HG03045 (cell line): ENCODE measurements at regions not wholly inside any gene's neighbourhood (a gene's known extent, or its start where the extent isn't known, plus 50 kb on each side); places are given as distances from the start of the nearest gene placed in this dataset.
"Not testable (repeated sequence)": the region's sequence is repeated elsewhere in the genome, so short reads cannot be mapped to it uniquely, and the experiment has no call there.

Source experiments
- ATAC-seq: cut with Tn5 transposase; IDR thresholded peaks from one replicate; pipeline ENCODE4 v1.9.1; 2021; ENCODE audit warnings: mild to moderate bottlenecking, moderate library complexity; ENCODE audit not compliant: unreplicated experiment

DNA sequence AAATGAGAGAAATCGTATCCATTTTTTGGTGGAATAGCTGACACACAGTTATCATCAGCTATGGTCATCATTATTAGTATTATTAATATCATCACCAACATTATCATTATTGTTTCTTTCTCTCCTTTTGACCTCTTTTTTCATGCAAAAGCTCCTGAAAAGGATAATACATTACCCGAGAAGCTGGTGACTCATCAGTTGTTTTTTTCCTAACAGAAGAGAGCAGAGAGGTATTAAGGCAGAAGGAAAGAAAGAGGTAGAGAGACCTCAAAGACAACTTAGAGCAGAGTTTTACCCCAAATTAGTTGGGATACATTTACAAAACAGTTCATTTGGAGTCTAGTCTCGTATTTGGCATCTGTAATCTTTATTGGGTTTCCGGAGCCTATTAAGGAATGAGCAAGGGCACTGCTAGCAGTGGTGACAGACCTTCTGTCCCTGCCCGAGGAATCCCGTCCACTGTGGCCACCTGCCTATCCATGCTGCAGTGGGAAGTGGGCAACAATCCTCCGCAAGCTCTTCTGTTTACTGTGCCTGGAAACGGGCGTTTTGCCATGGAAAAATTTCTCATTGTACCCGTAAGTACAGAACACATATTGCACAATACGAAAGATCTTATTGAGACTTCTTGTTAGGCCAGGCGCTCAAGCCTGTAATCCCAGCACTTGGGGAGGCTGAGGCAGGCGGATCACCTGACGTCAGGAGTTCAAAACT lies 170.0 kb upstream of the MKLN1 start:
- ATAC-seq: no peak

- not testable (repeated sequence) for ATAC-seq
Observed at GRCh38 chr7:131158244-131158636, 169.4 kb upstream of the MKLN1 start.

- no peak for ATAC-seq
Observed at GRCh38 chr7:131159961-131160361, 167.7 kb upstream of the MKLN1 start.

DNA sequence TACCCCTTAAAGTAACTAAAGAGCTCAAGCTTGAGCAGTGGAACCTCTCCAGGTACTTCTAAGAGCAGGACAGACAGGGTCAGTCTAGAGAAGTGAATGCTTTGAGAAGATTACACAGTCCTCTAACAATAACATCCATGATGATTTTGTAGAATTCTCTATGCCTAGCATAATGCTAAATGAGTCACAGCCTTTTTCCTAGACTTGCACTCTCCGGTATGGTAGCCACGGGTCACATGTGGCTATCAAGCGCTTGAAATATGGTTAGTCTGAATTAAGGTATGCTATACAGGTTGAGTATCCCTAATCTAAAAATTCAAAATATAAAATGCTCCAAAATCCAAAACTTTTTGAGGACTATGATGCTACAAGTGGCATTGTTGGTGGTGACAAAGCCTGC lies 166.6 kb upstream of the MKLN1 start:
- ATAC-seq: no peak

DNA sequence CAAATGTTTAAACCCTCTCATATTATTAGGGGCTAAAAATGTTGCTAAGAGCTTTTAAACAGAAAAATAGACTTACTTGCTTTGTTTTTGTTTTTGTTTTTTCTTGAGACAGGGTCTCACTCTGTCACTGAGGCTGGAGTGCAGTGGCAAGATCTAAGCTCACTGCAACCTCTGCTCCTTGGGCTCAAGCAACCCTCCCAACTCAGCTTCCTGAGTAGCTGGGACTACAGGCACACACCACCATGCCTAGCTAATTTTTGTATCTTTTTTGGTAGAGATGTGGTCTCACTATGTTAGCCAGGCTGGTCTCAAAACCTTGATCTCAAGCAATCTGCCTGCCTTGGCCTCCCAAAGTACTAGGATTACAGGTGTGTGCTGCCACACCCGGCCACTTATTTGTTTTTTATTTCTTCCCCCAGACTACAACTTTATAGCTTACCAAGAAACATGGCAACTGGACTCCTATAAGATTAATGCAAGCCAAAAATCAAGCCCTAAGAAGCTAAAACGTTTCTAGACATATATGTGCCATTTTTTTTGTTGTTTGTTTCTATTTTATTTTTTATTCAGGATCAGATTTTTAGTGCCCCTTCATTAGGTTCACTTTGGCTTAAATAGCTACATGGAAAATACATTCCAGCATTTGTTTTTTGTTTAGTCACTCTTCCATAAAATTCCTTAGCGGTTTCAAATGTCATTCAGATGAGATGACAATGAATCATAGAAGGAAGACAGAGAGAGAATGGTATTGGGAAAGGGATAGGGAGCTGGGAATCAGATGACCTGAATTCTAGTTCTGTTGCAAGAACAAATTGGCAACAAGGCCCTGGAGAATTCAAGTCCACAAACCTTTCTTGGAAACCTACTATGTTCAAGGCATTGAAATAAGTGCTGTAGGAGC lies 163.4 kb upstream of the MKLN1 start:
- ATAC-seq: no peak

DNA sequence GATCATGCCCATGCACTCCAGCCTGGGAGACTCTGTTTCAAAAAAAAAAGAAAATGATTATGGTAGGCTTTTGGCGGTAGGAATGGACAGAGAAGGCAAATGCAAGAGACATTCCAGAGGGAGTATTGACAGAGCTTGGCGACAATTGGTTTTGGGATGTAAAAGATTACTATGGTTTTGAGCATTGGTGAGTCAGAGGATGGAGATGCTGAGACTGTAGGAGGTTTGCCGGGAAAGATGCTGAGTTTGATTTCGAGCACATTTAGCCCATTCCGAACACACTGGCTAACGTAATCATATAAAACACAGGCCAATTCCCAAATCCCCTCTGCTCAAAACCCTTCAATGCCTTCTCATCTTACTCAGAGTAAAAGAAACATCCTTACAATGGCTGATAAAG lies 161.6 kb upstream of the MKLN1 start:
- ATAC-seq: no peak

DNA sequence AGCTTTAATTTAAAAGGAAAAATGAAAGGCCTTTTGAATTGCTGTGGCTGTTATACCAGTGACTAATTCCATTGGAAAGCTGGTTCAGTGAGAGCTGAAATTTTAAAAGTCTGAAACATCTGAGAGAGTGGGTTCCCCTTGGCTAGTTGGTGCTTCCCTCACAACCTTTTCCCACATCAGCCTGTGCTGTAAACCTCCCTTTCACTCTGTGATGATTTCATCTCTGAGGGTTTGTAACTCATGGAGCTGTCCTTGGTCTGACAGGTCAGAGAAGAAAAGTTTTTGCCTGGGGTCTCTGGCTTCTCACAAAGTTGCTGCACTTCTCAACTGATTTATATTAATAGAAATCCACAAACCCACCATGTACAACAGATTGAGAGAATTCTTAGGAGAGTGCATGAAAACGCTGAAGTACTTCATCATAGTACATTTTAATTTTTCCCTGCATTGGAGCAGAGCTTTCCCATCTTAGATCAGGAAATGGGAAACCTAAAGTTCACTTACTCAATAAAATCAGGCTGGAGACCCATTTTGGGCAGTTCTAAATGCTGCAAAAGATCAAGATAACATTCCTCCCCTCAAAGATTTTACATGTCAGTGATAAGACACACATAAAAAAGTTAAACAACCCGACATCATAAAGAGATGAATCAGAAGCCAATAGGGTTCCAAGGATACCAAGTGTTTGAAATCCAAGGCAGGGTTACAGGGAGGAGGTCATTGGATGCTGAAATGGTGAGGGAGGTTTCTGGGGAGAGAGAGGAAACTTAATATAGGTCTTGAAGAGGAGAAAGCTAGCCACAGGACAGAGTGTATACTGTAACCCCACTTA lies 157.0 kb upstream of the MKLN1 start:
- ATAC-seq: no peak

DNA sequence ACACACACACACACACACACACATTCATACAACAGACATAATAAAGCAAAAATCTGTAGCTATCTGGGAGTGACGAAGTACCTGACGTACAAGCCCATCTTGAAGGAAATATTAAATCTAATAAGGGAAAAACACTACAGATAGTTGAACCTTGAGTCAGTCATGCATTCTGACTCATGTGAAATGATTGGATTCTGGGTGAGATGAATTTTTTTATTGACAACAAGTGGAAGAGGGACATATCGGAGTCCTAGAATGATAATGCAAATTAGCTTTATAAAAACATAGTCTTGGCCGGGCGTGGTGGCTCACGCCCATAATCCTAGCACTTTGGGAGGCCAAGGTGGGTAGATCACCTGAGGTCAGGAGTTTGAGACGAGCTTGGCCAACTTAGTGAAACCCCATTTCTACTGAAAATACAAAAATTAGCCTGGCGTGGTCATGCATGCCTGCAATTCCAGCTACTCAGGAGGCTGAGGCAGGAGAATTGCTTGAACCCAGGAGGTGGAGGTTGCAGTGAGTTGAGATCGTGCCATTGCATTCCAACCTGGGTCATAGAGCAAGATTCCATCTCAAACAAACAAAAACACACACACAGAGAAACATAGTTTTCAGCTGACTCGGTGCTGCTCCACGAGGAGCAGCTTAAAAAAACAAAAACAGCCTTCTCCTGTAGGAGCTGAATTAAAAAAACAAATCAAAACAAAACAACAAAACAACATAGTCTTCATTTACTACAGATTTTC lies 154.4 kb upstream of the MKLN1 start:
- no peak for ATAC-seq

DNA sequence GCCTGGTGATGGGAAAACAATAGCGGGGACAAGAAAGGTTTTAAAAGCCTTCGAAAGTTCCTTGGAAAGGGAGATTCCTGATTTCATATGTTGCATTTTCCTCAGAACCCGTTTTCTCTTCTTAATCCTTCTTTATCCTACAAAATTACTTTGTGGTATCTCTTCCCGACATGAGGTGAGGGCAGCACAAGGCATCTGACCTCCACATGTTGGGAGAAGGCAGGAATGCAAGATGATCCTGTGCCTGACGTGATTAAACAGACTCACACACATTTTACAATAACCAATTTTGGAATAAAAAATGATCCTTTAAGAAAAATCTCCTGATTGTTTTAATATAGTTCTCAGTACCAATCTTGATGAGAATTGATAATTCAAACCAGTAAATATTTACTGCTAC lies 153.3 kb upstream of the MKLN1 start:
- no peak for ATAC-seq

DNA sequence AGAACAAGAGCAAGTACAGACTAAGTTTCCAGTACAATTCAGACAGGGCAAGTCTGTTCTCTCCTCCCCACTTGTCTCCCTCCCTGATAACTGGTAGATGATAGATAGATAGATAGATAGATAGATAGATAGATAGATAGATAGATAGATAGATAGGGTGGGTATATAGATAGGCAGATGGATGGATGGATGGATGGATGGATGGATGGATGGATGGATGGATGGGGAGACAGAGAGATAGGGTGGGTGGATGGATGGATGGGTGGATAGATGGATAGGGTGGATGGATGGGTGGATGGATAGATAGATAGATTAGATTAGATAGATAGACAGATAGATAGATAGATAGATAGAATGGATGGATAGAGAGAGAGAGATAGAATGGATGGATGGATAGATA lies 152.8 kb upstream of the MKLN1 start:
- ATAC-seq: no peak

DNA sequence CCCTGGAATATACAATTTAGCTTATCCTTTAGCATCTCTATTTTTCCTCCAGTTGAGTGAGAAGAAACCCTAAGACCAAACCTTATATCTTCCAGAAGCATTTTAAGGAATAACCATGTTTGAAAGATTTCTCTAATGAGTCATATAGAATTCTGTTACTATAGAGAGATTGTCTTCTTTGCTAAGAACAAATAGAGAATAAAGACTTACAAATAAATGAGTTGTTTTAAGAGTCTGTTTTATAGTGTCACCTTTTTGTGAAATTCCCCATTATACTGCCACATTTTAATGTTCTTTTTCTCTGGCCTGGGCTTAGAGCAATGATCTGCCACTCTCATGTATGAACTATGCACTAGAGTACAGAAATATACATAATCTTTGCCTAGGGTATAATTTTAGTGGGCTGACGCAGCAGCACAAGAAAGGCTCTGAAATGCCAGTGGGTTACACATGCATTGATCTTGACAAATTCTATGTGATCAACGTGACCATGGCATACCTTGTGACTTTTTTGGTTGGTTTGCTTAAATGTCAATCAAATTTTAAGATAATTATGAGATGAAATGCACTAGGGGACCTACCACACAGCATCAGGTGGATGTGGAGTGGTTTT lies 145.1 kb upstream of the MKLN1 start:
- no peak for ATAC-seq

GRCh38 chr7:131183072-131183471 lies 144.6 kb upstream of the MKLN1 start:
- ATAC-seq: no peak

- ATAC-seq: no peak
Observed at GRCh38 chr7:131183611-131184119, 144.0 kb upstream of the MKLN1 start.

DNA sequence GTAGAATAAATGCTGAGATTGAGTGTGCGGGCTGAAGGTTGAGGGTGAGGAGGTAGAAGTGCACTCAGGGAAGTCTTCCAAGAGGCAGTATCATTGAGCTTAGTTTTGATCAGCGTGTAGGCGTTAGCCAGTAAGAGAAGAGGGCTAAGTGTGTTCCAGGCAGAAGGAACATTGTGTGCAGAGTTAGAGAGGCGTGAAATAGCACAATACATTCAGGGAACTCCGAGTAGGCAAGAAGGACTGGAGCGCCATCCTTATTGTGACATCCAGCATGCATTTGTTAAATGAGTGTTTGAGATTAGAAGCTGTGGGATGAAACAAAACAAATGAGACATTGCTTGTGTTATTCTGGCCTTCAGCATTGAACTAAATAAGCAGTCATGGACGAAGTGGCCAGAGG lies 140.9 kb upstream of the MKLN1 start:
- no peak for ATAC-seq

DNA sequence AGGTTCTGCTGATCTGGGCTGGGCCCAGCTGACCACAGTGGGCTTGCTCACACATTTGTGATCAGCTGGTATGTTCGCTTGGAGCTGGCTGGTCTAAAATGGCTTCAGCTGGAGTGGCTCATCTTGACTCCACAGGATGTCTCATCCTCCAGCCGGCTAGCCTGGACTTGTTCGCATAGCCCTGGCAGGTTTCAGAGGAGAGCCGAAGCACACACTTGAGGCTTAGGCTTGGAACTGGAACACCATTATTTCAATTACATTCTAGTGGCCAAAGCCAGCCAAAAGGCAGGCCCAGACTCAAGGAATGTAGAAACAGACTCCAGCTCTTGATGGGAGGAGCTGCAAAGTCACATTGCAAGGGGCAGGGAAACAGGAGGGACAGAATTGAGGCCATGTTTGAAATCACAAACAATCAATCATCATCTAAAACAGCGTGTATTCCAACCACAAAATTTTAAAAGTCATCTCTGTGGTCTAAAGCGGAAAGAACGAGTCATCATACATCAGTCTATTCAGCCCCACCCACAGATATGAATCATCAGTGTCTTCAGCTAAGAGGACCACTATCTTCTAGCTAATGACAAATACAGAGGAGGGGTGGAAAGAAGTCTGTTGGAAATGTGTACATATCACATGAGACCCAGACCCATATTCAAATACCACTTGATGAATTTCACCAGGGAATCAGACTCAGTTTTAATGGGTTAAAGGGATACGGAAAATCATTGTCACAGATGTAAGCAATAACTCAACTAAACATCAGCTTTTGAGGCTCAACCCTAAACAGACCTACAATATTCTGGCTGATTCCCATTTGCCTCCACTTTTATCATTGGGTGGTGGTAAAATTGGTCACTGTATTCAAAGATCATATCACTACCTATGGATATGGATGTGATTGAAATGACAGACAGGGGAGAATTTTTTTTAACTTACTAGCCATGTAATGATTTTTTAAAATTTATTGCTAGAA lies 139.0 kb upstream of the MKLN1 start:
- ATAC-seq: peak; percentile 74

GRCh38 chr7:131189488-131189887 lies 138.2 kb upstream of the MKLN1 start:
- no peak for ATAC-seq

DNA sequence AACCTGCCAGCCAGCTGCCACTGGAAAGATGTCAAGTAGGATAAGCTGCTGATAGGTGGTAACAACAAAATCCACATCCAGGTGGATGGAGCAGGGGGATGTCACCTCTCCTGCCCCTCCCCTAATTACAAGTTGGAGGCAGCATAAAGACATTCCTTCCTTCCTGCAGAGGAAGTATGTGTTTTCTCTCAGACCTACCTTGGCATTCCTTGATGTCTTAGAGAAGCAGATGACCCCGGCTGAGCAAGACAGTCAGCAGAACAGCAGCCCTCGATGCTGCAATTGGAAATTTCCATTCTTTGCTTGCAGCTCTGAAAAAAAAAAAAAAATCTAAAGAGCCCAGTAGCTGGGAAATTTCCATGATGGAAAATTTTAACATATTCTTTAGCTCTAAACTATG lies 137.5 kb upstream of the MKLN1 start:
- ATAC-seq: no peak

GRCh38 chr7:131190581-131190980 lies 137.1 kb upstream of the MKLN1 start:
- no peak for ATAC-seq
